GM21576 (cell line): ENCODE measurements at regions not wholly inside any gene's neighbourhood (a gene's known extent, or its start where the extent isn't known, plus 50 kb on each side); places are given as distances from the start of the nearest gene placed in this dataset.

Experiments used
- ATAC-seq: cut with Tn5 transposase; IDR thresholded peaks from one replicate; pipeline ENCODE4 v1.9.1; 2021; ENCODE audit warnings: mild to moderate bottlenecking, moderate library complexity; ENCODE audit not compliant: unreplicated experiment

DNA sequence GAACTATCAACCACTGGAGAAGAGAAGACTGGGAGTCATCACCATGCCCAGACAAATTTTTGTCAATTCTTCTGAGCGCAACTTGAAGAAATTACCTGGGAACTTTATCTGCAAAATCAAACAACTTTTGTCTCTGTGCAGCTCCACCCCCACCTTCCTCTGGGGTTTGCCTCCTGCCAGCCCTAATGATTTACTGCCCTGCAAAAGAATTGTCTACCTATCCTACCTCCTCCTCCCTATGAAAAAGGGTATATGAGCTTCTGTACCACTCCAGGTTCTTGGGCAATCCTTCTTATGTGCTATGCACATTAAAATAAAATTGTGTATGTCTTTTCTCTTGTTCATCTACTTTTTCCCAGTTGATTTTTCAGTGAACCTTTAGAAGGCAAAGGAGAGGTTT, 191.9 kb downstream of the URB2 start:
- ATAC-seq: no peak

DNA sequence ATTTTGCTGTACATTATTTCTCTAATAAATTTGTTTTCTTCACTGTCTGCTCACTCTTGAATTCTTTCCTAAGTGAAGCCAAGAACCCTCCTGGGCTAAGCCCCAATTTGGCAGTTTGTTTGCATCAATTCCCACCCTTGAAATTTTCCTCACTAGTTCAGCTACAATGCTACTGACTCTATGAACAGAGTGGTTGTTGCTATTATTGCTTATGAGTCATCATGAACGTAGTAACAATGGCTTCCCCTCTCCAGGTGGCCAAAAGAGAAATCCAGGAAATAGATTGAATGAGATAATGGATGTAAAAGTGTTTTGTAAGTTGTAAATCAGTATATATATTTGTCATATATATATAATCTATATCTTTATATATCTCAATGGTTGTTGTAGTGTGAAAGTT, 193.0 kb downstream of the URB2 start:
- ATAC-seq: no peak

DNA sequence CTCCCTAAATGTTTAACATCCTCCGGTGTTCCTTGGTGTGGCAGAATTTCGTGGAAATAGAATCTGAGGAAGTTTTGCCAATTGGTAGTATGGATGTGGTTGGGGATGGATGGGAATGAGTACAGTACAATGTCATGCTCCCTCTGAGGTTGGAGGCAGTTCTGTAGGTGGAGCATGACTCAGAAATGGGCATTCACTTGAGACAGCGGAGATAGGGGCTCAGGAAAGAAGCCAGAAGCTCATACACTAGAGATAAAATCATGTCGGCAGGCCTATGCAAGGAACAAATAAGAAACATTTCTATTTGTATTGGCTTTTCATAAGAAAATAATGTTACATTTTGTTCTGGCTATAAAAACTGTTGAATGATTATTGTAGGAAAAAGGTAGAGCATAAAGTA, 196.0 kb downstream of the URB2 start:
- ATAC-seq: no peak

DNA sequence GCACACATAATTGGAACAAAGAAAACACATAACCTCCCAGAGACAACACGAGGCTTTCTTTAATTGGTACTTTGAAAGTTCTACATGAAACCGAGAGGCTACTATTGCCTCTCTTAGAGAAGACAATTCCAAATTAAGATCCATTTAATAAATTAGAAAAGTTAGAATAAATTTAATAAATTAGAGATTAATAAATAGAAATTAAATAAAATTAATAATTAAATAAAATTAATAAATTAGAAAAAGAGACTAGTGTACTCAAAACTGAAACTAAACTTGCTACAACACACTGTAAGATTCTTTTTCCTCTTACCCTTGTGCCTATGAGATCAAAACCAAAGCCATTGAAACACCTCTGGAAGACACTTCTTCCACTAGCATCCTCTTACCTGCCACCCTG, 199.0 kb downstream of the URB2 start:
- no peak for ATAC-seq

DNA sequence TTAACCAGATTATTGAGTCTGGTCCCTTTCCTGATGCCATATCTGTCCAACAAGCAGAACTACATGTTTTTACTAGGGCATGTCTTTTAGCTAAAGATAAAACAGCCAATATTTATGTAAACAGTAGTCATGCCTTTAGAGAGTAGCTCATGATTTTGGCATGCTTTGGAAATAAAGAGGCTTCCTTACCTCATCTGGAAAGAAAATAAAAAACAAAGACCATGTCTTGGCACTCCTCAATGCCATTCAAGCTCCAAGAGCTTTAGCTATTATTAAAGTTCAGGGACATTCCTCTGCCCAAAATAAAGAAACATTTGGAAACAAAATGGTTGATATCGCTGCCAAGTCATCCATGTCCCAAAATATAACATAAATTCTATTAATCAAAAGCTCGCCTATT, 202.4 kb downstream of the URB2 start:
- no peak for ATAC-seq

DNA sequence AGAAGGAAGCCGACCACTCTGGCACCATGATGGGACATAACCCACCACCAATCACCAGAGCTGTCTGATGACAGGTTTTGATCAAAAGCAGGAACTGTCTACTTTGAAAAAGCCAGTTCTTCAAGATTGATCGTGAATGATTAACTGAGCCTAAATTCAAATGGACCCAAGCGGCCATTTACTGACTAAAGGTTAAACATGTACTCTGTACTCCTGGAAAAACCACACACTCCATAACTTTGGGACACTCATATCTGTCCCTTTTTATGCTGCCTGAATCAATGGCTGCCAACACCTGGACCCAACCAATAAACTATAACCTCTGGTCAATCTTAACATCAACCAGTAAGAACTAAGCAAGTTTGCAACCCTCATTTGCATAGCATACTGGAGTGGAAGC, 206.6 kb downstream of the URB2 start:
- no peak for ATAC-seq

DNA sequence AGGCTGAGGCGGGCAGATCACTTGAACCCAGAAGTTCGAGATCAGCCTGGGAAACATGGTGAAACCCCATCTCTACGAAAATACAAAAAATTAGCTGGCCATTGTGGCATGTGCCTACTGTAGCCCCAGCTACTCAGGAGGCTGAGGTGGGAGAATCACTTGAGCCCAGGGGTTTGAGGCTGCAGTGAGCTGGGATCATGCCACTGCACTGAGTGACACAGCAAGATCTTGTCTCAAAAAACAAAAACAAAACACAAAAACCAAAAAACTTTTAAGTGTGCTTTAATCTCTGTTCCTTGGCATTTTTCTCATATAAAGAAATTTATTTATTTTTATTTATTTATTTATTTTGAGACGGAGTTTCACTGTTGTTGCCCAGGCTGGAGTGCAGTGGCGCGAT, 208.2 kb downstream of the URB2 start:
- no peak for ATAC-seq

DNA sequence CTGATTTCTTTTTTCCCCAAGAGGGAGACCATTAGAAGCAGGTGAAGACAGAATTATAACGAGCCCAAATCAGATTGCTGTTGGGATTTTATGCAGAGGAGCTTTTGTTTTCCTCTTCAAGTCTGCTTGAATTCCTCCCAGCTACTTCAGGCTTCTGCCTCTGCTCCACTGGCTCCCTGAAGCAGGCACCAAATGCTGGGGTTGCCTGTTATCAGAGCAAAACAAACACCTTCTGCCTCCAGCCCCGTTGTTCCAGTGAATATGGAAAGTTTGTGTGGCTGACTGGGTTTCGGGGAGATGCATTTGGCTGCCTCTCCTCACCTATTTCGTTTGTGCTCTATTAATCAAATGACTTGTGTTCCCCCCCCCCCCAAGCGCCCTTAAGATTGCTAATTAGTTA, 209.2 kb downstream of the URB2 start:
- ATAC-seq: no peak

DNA sequence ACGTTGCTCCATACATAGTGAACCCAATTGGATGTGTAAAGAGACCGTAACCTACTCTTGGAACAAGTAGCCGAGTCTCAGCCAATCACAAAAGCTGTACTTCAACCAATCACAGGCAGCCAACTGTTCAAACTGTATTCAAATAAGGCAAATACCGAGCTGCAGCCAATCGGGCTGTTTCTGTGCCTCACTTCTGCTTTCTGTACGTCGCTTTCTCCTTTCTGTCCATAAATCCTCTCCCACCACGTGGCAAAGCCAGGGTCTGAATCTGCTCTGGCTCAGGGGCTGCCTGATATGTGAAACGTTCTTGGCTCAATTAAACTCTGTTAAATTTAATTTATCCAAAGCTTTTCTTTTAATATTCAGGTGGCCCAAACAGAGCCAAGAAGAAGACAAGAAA, 210.3 kb downstream of the URB2 start:
- ATAC-seq: no peak

DNA sequence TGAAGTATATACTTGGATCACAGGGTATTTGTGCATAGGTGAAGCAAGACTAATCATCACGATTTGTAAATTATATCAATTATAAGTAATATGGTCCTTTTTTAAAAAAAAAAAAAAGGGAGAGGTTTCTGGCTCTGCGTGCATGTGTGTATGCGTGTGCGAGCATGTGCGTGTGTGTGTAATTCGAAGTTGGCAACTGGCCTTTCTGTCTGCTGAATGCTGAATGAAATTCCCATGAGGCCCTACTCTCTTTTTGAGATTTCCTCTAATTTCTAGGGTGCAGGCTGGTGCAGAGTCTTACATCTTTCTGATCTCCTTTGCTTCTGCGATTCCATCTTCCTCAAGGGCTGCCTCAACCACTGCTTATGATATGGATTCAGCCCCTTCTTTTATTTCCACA, 212.2 kb downstream of the URB2 start:
- no peak for ATAC-seq

DNA sequence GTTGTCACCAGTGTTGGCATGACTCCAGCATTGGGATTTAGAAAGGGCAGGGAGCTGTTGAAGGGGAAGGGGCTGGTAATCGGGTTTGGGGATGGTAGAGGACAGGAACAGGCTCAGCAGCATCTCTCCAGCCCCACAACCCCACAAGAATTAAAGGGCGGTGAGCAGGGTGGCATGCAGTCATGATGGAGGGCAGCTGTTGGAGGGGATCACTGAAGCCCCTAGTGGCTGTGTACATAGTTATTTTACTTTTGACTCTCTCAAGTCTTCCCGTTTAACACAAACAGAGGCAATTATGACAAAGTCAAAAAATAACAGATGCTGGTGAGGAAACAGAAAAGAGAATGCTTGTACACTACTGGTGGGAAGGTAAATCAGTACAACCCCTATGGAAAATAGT, 213.8 kb downstream of the URB2 start:
- no peak for ATAC-seq

DNA sequence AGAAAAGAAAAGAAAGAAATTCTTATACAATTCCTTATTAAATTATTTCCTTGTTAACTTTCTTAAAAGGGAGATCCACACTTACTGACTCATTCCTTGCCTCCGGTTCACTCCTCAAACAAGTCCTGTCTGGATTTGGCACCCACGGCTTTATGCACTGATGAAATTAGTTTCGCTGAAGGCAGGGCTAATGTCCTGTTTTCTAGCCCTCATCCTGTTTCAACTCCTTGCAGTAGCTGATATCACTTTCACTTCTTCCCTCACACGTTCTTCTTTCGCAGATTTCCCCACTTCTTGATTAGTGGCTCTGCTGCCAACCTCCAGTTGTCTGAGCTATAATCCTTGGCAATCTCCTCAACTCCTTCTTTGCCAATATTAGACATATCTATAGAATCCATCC, 215.2 kb downstream of the URB2 start:
- peak; percentile 64 for ATAC-seq

DNA sequence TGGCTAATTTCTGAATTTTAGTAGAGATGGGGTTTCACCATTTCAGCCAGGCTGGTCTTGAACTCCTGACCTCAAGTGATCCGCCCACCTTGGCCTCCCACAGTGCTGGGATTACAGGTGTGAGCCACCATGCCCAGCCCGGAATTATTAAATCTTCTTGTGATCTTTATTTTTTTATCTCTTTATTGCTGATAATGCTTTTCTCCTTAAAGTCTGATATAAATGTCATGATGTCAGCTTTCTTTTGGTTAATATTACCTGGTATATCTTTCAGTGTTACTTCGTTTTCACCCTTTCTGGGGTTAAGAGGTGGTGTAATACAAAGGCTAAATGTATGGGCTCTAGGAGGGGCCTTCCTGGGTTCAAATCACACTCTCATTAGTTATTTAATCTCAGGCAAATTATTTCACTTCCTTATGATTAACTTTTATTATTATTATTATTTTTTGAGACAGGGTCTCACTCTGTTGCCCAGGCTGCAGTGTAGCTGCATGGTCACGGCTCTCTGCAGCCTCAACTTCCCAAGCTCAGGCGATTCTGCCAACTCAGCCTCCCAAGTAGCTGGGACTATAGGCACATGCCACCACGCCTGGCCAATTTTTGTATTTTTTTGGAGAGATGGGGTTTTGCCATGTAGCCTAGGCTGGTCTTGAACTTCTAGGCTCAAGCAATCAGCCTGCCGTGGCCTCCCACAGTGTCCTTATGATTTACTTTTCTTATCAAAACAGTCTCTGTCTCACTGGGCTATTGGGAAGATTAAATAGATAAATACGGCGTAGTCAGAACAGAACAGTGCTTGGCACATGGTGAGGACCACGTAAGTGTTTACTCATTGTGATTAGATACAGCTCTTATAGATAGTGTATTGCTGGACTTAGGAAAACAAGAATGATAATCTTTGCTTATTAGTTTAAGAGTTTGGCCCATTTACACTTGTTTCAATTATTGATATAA, 216.5 kb downstream of the URB2 start:
- no peak for ATAC-seq

DNA sequence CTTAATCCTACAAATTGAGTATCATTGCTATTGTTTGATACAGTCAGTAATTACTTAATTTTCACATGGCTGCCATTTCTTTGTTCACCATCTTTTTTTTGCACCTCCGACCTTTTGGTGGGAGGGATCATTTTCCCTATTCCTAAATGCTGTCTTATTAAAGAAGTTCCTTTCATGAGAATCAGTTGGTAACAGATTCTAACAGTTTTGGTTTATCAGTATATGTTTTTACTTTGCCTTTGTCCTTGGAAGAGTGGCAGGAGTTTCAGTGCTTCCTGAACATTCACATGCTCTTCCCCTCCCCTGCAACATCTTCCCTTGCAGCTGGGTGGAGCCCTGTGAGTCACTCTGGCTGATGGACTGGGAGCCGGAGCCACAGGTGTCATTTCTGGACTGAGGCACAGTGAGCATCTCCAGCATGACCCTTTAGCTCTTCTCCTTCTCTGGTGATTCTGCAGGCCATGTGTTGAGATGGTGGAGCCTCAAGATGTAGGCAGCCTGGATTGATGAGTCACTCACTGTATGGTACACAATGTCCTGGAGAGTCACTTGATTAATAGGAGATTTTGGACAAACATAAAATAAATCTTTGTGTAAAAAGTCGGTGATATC, 217.7 kb downstream of the URB2 start:
- ATAC-seq: no peak

DNA sequence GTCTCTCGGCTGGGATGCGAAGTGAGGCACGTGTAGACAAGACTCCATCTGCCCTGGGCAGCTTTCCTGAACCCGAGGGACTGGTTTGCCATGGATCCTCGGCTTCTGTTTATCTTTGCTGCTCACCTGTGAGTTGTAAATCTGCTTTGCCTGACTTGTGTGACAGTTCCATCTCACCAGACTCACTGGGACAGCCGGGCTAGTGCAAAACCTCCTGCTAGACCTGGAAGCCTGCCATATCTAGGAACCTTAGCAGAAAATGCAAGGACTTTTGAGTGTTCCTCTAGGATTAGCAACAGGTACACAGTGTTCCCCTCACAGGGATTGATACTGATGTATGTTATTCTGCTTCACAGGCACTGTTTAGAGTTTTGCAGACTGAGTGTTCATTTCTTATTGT, 218.6 kb downstream of the URB2 start:
- ATAC-seq: no peak

DNA sequence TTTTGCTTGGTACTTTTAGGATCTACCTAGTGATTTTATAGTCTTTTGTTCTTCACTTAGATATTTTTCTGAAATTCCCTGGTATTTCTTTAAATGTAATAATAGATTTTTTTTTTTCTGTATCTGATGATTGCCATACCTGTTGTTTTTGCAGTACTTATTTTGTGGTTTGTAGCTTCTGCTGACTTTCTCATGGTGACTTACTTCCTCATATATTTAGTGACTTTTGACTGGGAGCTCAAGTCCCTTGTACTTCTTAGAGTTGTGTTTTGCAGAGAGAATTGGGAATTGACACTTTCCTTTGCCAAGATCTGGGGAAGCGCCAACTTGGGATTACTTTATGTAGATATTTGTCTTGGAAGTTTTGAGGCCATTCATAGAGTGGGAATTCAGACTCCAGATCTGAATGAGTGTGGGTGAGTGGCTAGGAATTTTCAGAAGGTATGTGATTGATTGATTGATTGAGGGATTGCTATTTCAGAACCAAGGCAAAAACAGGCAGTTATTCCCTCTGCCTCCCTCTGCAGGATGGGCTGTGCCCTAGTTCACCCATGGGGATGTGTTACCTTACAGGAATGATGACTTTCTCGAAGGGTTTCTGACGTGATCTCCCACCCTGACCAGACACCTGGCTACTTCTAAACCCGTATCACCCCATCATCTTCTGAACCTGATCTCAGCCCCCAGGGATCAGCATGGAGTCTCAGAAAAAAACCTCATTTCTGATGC, 219.5 kb downstream of the URB2 start:
- no peak for ATAC-seq

DNA sequence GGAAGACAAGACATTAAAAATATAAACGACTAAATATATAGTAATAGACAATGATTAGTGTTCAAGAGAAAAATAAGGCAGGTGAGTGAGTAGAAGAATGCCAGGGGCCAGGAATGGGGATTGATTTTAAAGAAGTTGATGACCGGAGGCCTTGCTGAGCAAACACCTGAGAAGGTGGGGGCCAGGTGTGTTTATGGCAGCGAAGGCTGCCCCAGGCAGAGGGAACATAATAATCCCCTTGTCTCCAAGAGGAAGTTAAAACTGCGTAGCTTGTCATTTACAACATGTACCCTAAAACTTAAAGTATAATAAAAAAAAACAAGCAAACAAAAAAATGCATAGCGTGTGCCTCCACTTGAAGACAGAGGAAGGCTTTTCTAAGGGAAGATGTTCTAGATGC, 220.3 kb downstream of the URB2 start:
- ATAC-seq: no peak

DNA sequence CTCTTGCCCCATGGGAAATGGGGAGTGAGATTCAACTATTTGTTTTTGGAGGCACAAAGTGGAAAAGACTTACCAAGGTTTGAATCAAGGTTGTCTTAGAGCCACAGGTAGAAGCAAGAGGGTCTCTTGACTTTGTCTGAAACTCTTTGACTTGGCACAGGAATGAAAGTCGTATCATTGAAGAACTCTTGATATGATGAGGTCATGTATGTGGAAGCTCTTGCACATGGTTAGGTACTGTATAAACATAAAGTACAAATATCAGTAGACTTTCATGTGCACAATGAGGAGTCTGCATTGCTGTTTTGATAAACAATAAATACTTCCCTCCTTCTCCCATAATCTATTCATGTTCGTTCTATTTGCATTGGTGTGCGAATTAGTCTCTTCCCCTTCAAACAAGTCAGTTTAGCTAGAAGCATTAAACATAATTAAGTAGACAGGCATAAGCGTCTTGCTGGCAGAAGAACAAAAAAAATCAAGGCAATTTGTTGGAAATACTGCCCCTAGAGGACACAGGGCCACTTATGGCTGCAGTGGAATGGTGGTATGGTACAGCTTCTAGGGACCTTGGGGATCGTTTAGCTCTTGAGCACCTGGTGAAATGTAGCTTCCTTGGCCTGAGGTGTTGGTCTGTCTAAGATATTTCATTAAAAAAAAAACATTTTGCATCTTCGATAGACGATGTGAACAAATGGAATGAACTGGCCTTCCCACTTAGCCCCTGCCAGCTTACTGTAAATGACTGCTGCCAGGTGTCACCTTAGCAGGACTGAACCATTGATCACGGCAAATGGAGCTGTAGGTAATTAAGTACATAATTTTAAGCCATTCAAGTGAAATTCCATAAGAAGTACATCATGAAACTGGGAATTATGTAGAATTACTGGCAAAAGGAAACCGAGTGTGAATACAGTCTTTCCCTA, 218.0 kb upstream of the GALNT2 start:
- ATAC-seq: no peak

DNA sequence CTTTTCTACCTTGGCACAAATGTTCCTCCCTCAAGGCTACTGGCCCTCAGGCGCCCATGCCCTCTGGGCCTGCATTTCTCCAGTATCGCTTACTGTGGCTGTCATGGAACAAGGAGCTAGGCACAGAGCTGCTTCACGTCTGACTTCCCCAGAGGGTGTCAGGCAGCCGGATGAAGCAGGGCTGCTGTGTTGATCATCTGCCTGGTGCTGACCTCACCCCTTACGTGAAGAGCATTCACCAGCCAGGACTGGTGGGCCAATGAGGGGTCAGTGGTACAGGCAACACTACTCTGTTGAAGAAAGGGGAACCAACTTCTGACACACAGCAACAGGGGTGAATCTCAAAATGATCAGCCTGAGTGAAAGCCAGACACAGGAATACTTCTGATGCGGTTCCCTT, 215.5 kb upstream of the GALNT2 start:
- ATAC-seq: no peak

DNA sequence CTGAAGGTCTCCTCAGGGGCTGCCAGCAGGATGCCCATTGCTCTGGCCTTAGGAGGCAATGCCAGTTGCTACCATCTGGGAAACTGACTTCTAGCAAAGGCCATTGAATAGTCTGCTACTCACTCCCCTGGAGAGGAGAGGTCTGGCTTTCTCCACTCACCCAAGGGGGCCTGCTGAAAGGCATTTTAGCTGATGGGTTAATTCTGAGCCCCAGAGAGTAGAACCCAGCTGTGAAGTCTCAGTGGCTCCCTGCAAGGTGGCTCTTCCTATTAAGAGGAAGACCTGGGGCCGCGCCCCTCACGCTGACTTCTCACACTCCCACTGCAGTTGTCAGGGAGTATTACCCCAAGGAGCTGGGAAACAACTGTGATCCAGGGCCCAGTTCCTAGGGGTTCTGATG, 213.3 kb upstream of the GALNT2 start:
- ATAC-seq: no peak

DNA sequence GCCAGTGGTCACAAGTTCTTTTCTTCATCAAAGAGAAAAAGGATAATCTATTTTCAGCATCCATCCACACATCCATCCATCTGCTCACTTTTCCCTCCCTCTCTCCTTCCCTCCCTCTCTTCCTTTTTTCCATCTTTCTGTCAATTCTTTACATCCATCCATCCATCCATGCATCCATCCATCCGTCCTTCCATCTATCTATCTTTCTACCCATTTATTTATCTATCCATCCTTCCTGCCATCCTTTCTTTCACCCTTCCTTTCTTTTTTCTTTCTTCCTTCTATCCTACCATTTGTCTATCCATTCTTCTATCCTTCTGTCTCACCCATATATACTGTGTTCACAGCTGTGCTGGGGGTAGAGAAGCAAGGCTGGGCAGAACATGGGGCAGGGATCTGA, 212.4 kb upstream of the GALNT2 start:
- ATAC-seq: no peak
